T follicular helper cell (primary cell): ENCODE measurements at regions not wholly inside any gene's neighbourhood (a gene's known extent, or its start where the extent isn't known, plus 50 kb on each side); places are given as distances from the start of the nearest gene placed in this dataset.

Experiments used
- DNase-seq: peaks from one replicate; pipeline ENCODE4 v3.0.0-alpha.2; 2020; ENCODE audit warnings: low read depth

DNA sequence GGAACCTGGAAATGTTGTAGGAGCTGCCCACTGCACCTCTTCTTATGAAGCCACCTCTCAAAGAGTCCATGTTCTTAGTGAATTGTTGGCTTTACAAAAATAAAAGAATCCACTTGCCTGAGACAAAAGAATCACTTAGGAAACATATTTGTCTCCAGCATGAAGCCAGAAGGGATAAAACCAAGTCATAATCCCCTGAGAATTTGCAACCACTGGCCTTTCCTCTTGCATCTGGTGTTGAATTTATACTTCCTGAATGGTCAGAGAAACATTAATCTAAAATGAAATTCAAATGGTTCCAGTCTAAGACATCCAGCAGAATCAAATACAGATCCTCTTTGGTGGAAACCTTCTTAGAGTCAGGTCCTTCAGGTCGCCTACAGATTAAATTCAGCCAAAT, 192.5 kb upstream of the ECI2 start:
- no peak for DNase-seq

DNA sequence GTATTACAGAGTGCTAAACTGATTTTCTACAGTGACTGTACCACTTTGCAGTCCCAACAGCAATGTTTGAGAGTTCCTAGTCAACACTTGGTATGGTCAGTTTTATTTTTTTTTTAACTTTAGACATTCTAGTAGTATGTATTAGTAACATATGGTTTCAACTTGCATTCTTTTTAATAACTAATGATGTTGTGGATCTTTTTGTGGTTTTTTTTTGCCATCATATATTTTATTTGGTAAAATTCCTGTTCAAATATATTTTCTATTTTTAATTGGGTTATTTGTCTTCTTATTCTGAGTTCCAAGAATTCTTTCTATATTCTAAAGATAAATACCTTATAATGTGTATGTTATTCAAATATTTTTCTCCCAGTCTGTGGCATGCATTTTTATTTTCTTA, 189.4 kb upstream of the ECI2 start:
- DNase-seq = no peak

DNA sequence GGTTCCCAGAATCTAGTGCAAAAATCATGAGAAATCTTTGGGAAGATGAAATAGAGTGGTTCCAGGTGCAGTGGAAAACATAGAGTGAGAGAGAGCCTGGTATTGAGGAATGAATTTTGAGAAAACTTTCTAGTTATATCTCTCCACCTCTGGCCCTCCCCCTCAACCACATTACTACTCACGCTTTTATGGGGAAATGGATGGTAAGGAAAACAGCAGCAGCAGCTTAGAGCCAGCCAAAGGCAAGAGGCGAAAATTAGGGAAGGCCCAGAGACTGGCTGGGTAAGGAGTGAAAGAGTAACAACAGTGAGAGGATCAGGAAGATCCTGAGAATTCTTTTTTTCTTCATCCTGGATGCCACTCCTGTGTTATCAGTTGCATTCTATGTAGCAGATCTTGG, 187.9 kb upstream of the ECI2 start:
- DNase-seq = no peak

DNA sequence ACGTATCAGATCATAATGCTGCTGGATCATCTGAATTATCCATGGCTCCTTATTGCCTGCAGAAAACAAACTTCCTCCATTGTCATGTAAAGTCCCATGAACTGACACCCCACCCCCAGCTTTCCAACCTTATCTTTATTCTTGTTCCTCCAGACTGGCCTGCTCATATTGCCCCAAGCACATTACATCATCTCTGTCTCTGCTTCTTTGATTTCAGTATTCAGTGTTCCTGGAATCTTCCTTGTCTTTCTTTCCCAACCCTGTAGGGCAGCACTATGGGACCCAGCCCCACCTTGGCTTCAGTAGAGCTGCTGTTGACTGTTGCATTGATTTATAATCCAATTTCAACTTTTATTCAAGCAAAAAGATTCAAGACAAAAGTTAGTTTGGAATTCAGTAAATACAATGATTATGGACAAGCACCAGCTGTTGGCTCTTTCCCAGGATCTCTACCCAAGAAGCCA, 187.5 kb upstream of the ECI2 start:
- no peak for DNase-seq

DNA sequence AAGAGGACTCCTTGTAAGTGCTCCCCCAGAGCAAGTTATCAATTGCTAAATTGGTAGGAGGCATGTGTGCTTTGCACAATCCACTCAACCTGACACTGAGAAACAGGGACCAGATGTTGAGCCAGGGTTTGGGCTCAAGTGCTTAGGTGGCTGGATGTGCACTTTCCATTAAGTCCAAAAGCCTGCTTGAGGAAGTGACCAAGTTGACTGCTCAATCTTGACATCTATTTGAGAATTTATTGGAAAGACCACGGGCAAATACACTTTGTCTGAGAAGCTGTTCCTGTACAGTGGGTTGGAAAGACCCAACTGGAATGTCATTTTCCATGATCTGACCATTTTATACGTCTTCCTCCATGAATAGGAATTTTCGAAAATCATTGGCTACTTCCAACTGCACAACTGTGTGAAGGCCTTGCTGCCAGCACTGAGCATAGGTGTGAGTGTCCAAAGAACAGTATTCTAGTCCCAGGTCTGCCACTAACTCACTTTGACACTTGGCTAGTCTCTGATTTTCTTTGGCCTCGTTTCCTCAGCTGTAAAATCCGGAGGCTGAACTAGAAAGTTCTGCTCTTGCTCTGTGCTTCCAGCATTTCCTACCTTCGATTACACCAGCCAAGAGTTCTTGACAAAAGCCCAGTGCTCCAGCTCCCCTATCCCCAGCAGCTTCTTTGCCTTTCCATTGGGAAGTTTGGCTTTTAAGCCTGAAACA, 186.9 kb upstream of the ECI2 start:
- no peak for DNase-seq

DNA sequence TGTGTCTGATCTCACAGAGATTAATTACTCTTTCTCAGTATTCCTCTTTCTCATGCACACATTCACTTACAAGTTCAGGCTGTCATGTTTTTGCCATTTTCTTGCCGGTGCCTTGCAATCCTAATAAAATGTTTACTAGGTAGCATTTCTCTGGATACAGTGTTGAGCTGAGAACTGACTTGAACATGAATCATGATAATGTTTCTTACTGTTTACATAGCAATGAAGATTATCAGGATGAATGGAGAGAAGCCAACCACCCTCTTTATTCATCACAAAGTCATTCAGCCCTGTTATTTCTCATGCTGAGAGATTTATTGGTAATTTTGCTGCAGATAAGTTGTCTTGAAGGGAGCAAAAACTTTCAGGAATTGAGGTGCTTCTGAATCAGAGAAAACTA, 185.5 kb upstream of the ECI2 start:
- no peak for DNase-seq

DNA sequence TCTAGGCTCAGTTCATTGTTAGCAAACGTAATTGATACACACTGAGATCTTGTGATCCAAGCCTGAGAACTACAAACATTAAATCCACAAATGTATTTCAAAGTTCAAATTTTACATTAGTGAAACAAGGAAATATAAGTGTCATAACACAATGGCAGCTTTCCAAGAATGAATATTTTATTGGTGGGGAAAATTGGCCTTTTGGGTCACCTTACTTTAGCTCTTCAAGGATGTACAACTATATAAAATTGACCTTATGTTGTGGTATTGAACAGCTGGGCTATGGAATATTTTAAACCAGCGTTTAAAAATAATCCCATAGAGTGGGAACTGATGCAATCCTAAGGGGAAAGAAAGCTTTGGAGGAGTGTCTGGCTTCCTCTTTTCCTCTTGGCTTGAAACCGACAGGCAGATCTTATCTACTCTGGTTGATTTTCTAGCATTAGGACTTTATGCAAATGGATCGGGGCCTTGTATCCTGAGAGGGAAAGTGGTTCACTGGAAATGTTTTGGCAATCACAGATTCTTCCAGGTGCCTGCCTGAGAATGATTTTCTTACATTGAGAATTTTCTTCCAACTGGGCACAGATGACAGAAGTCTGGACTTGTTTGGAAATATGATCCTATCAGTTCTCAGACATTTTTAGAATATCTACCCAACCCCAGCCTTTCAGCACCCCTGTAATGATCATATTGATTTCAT, 184.8 kb upstream of the ECI2 start:
- DNase-seq = no peak

DNA sequence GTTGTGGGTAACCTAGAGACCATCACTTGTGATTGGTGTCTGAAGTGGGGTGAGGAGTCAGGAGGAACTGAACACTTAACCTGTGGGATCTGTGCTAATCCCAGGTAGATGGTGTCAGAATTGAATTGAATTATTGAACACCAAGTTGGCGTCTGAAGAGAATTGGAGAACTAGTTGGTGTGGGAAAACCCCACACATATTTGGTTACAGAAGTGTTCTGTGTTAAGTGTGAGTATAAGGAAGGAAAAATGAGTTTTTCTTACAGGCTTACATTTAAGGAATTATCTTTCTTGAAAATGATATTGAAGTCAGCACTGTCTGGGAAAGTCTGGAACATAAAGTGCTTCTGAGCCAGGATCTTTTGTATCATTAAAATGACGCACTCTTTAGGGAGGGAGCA, 182.9 kb upstream of the ECI2 start:
- no peak for DNase-seq

DNA sequence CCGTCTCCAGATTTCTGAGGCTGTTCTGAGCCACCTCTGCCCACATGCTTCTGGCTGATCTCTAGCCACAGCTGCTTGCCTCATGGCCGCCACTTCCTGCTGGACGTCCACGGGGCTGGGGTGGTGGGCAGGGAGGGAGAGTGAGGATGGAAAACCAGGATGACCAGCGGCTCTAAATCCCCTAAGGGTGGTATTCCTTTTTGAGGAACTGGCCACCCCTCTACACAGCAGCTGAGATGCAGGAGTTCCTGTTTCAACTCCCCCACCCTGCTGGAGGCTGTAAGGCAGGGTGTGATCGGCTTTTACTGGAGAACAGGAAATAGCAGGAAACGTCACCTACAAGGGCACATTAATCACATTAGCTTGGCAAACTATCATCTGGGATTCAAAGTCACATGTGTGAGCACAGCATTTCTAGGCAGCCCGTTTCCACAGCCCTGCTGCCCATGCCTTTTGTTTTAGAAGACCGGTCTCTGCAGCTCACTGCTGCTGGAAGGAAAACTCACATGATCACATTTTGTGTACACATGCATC, 181.6 kb upstream of the ECI2 start:
- no peak for DNase-seq

DNA sequence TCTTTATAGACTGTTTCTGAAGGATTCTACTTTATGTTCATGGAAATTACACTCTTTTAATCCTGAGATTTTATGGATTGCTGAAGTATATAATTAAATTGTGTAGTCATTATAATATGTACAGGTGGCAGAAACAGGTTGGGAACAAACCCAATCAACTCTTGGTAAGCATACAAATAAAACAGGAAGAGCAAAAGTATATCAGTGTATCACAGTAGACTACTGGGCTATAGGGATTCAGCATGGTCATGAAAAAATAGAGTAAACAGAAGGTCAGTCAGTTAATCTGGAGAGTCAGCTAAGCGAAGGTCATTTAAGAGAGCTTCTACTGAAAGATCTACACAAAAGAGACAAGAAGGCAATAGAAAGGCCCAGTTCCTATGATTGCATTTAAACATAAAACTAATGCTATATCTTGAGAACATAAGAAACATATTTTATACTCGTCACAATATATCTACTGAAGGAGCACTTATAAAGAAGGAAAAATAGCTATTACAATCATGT, 178.9 kb upstream of the ECI2 start:
- no peak for DNase-seq

DNA sequence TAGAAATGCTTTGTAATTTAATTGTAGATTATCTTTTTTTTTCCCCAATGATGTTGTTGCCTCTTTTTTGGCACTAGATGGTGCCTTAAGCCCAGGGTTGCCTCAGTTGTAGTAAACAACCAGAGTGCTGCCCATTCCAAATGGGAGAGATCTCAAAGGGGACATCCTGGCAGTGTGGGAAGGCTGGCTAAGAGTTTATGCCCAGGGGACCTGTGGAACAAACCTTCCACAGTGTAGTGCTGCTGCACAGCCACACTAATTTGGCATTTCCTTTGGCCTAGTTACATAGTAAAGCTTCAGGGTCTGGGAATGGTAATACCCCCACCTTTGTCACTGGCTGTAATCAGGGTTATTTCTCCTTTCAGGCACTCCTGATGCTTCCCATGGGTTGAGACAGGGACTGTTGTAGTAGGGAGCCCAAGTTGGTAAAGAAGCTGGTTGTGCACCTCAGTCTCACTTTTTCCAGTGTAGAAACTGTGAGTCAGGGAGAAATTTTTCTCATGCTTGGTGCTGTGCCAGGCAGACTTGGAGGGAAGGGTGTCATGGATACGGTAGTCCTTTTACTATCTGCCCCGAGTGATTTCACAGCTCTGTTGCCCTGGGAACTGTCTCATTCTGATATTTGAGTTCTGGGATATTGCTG, 177.8 kb upstream of the ECI2 start:
- no peak for DNase-seq

DNA sequence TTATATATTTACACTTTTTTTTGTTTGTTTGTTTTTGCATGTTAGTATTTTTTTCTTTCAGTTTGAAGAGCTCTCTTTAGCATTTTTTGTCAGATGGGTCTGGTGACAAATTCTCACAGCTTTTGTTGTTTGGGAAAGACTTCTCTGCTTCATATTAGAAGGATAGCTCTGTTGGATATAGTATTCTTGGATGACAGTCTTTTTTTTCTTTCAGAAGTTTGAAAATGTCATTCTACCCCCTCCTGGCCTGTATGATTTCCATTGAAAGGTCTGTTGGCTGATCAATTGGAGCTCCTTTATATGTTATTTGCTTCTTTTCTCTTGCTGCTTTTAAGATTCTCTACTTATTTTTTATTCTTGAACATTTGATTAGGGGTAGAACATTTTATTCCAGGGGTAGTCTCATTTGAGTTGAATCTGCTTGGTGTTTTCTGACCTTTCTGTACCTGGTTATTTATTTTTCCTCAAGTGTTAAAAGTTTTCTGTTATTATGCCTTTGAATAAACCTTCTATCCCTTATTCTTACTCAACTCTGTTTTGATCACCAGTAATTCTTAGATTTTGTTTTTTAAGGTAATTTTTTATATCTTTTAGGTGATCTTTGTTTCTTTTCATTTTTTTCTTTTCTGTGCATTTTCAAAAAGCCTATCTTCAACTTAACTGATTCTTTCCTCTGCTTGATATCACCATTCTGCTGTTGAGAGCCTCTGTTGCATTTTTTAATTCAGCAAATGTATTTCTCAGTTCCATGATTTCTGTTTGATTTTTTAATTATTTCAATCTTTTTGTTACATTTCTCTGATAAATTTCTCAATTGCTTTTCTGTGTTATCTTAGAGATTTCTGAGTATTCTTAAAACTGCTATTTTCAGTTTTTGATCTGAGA, 176.8 kb upstream of the ECI2 start:
- DNase-seq = no peak

DNA sequence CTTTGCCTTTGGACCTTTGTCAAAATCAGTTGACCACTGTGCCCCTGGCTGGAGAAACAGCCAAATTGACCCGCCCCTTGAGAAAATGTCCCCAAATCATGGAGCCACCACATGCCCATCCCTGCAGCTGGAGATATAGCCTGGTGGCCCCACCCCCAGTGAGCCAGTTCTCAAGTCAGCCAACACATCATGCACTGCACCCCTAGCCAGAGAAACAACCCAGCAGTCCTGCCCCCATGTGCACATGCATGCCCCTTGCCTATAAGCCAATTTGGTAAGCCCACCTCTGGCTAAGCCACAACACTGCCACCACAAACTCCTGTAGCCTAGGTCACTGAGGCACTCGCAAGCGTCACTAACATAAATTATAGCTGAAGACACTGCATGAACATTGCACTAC, 174.2 kb upstream of the ECI2 start:
- DNase-seq = no peak

DNA sequence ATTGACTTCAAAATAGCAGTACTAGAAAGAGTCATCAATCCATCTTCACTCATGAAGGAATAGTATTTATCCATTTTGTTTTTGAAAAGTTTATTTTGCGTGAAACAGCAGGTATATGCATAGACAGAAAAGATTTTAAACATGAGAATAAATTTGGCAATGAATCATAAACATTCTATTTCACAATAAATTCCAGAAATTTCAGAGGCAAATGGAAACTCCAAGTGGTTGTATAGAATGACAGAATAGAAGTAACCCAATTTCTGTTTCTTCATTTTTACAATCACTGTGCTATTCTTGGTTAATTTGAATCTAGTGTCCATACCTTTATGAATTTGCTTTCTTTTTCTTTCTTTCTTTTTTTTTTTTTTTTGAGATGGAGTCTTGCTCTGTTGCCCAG, 173.0 kb upstream of the ECI2 start:
- no peak for DNase-seq

DNA sequence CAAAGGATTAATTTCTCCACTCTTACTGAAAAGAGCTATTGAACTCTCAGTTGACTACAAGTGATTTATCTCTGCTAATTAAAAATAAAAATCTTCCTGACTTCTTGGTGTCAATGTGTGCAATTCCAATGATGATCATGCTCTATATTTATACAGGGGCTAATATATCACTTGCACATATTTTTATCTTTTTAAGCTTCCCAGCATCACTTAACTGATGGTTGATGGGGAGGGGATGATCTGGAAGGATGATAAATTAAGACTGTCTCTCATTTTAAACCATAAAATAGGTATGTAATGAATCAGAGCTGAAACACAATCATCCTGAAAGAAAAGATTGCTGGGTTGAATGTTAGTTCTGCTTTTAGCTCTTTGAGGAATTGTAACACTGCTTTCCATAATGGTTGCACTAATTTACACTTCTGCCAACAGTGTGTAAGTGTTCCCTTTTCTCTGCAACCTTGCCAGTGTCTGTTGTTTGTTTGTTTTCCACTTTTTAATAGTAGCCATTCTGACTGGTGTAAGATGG, 169.6 kb upstream of the ECI2 start:
- no peak for DNase-seq

DNA sequence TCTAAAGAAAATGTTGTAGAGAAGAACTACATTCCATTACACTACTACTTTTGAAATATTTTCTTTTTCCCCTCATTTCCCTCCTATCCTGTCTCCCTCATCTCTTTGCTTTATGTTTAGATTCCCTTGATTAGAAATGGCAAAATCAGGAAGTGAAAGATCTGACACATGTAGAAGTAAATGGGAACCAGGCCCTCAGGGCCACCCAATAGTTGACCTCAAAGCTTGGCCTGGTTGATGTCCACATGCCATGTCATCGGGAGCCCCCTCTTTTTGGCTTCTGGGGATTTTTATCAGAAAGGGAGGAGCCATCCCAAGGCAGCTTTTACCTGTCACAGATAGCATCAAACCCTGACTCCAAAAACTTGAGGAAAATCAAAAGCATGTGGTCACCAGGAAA, 168.3 kb upstream of the ECI2 start:
- no peak for DNase-seq

DNA sequence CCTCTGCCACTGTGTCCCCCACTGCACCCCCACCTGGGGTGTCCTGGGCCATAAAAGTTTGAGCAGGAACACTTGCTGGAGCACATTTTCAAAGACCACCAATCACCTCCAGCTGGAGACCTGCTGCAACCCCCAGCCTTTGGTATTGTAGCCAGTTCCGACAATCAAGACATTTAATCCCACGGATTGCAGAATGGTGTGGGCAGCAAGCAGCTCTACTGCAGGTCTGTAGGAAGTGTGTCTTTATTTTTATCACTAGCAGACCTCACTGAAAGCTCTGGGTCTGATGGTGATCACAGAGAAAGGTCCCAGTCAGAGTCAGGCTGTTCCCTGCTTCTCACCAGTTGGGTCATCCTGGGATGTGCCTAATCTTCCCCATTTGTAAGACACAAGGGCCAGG, 167.1 kb upstream of the ECI2 start:
- DNase-seq = no peak

DNA sequence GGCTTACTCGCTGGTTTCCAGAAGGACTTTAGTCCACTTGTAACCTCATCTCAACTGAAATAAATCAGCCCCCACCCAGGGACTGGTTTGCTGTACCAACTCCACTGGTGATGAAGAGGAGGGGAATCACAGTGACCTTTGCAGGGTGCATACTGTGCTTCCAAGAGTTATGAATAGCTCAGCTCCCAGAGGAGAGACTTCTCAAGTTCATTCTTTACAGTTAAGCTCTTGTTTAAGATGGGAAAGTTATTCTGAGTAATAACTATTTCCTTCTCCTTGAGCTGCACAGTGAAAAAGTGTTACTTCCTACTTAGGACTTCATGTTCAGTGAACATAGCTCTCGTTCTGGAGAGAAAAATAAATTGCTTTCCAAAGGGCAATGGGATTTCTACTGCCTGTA, 166.5 kb upstream of the ECI2 start:
- no peak for DNase-seq

DNA sequence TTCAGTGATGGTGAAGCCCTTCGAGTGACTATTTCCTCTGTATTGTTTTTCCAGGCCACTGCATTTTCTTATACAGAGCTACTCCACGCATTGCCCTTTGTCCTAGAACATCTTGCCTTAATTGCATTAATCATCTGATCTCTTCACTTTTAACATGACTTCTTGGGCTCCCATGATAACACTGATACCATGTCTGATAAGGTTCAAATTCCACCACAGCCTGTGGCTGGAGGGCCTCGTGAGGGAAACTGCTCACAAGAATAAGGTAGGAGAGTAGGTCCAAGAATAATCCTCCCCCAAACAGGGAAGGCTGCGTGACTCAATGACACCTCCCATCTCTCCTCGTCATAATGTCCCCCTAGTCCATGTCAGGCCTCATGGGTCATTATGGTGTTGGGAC, 165.5 kb upstream of the ECI2 start:
- DNase-seq = no peak

DNA sequence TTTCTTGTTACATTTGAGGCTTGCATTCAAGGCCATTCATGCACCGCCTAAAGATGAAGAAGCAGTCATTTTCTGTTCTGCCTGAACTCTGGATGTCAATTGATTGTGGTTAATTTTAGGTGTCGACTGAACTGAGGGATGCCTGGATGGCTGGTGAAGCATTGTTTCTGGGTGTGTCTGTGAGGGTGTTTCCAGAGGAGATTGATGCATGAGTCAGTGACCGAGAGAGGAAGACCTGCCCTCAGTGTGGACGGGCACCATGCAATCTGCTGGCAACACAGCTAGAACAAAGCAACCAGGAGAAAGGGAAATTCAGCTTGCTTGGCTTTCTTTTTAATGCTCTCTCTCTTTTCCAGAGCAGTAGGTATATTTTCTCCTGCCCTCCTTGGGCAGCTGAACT, 164.1 kb upstream of the ECI2 start:
- no peak for DNase-seq

DNA sequence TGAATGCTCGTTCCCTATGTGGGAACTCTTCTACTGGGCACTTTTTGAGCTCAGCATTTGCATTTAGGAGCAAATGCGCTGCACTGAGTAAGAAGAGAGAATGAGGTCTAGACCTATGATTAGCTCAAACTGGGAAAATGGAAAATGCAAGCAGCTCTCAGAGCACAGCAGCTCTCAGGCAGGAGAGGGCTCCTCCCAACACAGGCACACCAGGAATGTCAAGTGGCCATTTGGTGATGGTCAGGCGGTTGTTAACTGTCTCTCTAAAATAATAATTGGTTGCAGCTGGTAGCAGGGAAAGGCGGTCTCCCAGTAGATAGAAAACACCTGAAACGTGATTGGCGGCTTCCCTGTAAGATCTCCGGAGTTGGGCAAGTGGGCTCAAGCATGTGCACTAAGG, 162.0 kb upstream of the ECI2 start:
- no peak for DNase-seq

DNA sequence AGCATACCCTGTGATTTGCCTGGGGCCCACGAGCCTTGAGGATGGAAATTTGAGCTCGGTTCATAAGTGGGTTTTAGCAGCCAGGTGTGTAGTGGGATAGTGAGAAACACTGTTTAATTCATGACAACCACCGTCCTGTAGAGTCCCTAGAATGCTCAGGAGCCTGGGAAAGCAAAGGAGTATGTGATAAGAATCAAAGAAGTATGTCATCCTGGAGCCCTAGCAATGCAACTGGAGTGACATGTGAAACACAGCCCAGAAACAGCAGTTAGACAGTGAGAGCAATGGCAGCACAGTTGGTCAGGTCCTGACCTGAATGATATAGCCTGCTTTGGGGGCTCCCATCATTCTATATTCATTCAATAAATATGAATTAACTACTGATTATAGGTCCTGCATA, 161.2 kb upstream of the ECI2 start:
- no peak for DNase-seq
